Kidney epithelial cell (primary cell): ENCODE measurements at regions not wholly inside any gene's neighbourhood (a gene's known extent, or its start where the extent isn't known, plus 50 kb on each side); places are given as distances from the start of the nearest gene placed in this dataset.
A peak's percentile ranks its signal among the peaks of the same experiment; 100 is the strongest.

Experiments used
- DNase-seq: peaks from one replicate; pipeline ENCODE4 v3.0.0-alpha.2; 2010; ENCODE audit warnings: low read depth
- H3K27me3 ChIP-seq: 2 replicates; pipeline ENCODE4 v1.6.0; 2011; ENCODE audit warnings: low read length; ENCODE audit not compliant: control insufficient read depth, insufficient read depth
- H3K36me3 ChIP-seq: 2 replicates; pipeline ENCODE4 v1.5.1; 2011; ENCODE audit warnings: low read length; ENCODE audit not compliant: control insufficient read depth, insufficient read depth
- H3K4me3 ChIP-seq: 2 replicates; pipeline ENCODE4 v1.5.1; 2011; ENCODE audit warnings: low read depth, mild to moderate bottlenecking, control low read depth, low read length
- CTCF ChIP-seq: IDR thresholded peaks from 2 replicates; pipeline ENCODE4 v1.5.1; 2011; ENCODE audit warnings: mild to moderate bottlenecking, moderate library complexity, low read length, control low read depth, inconsistent platforms; ENCODE audit not compliant: insufficient read depth, poor library complexity, severe bottlenecking

GRCh38 chr16:63623551-63624039, 1498.3 kb downstream of the CDH11 start:
- DNase-seq, result no peak
- no peak overlapping the region for H3K4me3 ChIP-seq
- H3K36me3 ChIP-seq, result no peaks in the 10 kb centered on the region
- TF ChIP-seq CTCF, result no peak
- no peaks in the 10 kb centered on the region for H3K27me3 ChIP-seq

- no peak for TF ChIP-seq CTCF
Observed at GRCh38 chr16:63618896-63619485, 1502.9 kb downstream of the CDH11 start.

GRCh38 chr16:63617990-63618763, 1503.7 kb downstream of the CDH11 start:
- Histone ChIP-seq H3K4me3 (peak overlapping the region; percentile 60), H3K27me3 (no peaks in the 10 kb centered on the region), H3K36me3 (no peaks in the 10 kb centered on the region)
- no peak for DNase-seq
- TF ChIP-seq CTCF, result no peak

More at GRCh38 chr16:63618896-63619485, 1502.9 kb downstream of the CDH11 start:
- no peaks in the 10 kb centered on the region for H3K27me3 ChIP-seq
- no peak for DNase-seq
- no peak overlapping the region for H3K4me3 ChIP-seq
- no peaks in the 10 kb centered on the region for H3K36me3 ChIP-seq

- DNase-seq, result no peak
- H3K4me3 ChIP-seq, result peak overlapping the region; percentile 60
- H3K27me3 ChIP-seq, result no peaks in the 10 kb centered on the region
- TF ChIP-seq CTCF, result no peak
- no peaks in the 10 kb centered on the region for H3K36me3 ChIP-seq
Observed at GRCh38 chr16:63617047-63617989, 1504.5 kb downstream of the CDH11 start.

- no peak for DNase-seq
- TF ChIP-seq CTCF, result no peak
Observed at GRCh38 chr16:63614429-63614828, 1507.4 kb downstream of the CDH11 start.

More at GRCh38 chr16:63614429-63614828, 1507.4 kb downstream of the CDH11 start:
- H3K36me3 ChIP-seq, result no peaks in the 10 kb centered on the region
- H3K27me3 ChIP-seq, result no peaks in the 10 kb centered on the region
- H3K4me3 ChIP-seq, result no peak overlapping the region
